SU-DHL-6 (cell line): ENCODE measurements at regions not wholly inside any gene's neighbourhood (a gene's known extent, or its start where the extent isn't known, plus 50 kb on each side); places are given as distances from the start of the nearest gene placed in this dataset.

ENCODE experiments used
- H2AFZ ChIP-seq: fragments of 200-600 bp; sonication (generic); 2 replicates; pipeline ENCODE4 v1.6.1; 2014; ENCODE audit warnings: low read depth, mild to moderate bottlenecking, moderate library complexity, mixed read lengths, antibody characterized with exemption, low read length; ENCODE audit not compliant: severe bottlenecking
- H3F3A ChIP-seq: fragments of 200-600 bp; shearing (Covaris generic); 2 replicates; pipeline ENCODE4 v1.6.0; 2016; ENCODE audit warnings: antibody characterized with exemption, mild to moderate bottlenecking; ENCODE audit not compliant: insufficient read depth
- H3K27ac ChIP-seq: fragments of 200-600 bp; sonication (generic); 2 replicates; pipeline ENCODE4 v1.5.1; 2016; ENCODE audit warnings: low read depth, mild to moderate bottlenecking, low read length, moderate library complexity, mixed read lengths
- H3K27me3 ChIP-seq: fragments of 200-600 bp; sonication (generic), shearing (Covaris generic); 2 replicates; pipeline ENCODE4 v1.6.0; 2014; ENCODE audit warnings: mild to moderate bottlenecking, low read length
- H3K36me3 ChIP-seq: fragments of 200-600 bp; sonication (generic); 2 replicates; pipeline ENCODE4 v1.6.1; 2014; ENCODE audit warnings: mild to moderate bottlenecking, low read length, mixed read lengths
- H3K4me2 ChIP-seq: fragments of 300-600, 200-600 bp; shearing (Covaris generic), sonication (generic); 2 replicates; pipeline ENCODE4 v1.6.0; 2014; ENCODE audit warnings: low read length, low read depth, mild to moderate bottlenecking; ENCODE audit not compliant: poor library complexity, severe bottlenecking
- H3K4me3 ChIP-seq: fragments of 200-600 bp; sonication (generic); 2 replicates; pipeline ENCODE4 v1.5.1; 2014; ENCODE audit warnings: antibody characterized with exemption, low read length, mild to moderate bottlenecking, mixed read lengths; ENCODE audit not compliant: insufficient read depth, poor library complexity, severe bottlenecking
- H3K79me2 ChIP-seq: fragments of 200-600 bp; sonication (generic); 2 replicates; pipeline ENCODE4 v1.6.1; 2014; ENCODE audit warnings: mild to moderate bottlenecking, low read length, moderate library complexity; ENCODE audit not compliant: insufficient read depth
- H3K9ac ChIP-seq: fragments of 200-600 bp; sonication (generic); 2 replicates; pipeline ENCODE4 v1.7.0; 2014; ENCODE audit warnings: mild to moderate bottlenecking, low read length
- H3K9me2 ChIP-seq: fragments of 200-600 bp; sonication (generic); replicated peaks from 2 replicates; pipeline ENCODE4 v1.6.1; 2014; ENCODE audit warnings: low read length; ENCODE audit not compliant: insufficient read depth
- H3K9me3 ChIP-seq: fragments of 200-600 bp; sonication (generic); 2 replicates; pipeline ENCODE4 v1.6.1; 2014; ENCODE audit warnings: low read length, mixed read lengths; ENCODE audit not compliant: insufficient read depth
- H4K20me1 ChIP-seq: fragments of 200-600 bp; sonication (generic); 2 replicates; pipeline ENCODE4 v1.6.1; 2014; ENCODE audit warnings: low read depth, mild to moderate bottlenecking, antibody characterized with exemption, low read length, moderate library complexity, mixed read lengths
- EZH2phosphoT487 ChIP-seq: fragments of 200-600 bp; sonication (generic), shearing (Covaris generic); conservative IDR thresholded peaks from 2 replicates; pipeline ENCODE4 v1.6.1; 2018; ENCODE audit warnings: mild to moderate bottlenecking, antibody characterized with exemption, low read length, moderate library complexity, mixed read lengths
- TF ChIP-seq, protein P1 (sequence below): fragments of 200-600 bp; sonication (generic); IDR thresholded peaks from one replicate; pipeline ENCODE4 v1.5.1; 2017; ENCODE audit warnings: antibody characterized with exemption, mild to moderate bottlenecking, low read length, moderate library complexity; ENCODE audit not compliant: insufficient read depth, poor library complexity, severe bottlenecking

DNA sequence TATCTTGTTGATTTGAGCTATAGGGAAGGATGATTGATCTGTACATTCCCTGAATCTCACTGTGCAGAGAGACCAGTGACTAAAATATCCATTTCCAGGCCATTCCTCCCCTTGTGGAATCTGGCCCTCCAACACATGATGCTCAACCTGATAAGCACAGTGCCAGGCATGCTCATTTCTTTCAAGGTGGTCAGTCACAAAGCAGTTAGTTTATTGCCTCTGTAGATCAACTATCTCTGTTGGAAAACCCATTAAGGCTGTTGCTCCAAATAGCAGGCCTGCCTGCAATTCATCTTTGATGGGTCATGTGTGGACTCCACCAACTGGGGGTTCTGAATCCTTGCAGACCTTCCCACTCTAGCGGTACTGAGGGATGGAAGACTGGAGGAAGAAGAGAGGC, 168.6 kb upstream of the FOXK1 start:
- Histone ChIP-seq H2AFZ (no peak overlapping the region), H3K9me2 (no peaks in the 10 kb centered on the region), H3K9me3 (no peaks in the 10 kb centered on the region), H3K27ac (no peak overlapping the region), H3K36me3 (no peaks in the 10 kb centered on the region), H3K79me2 (no peaks in the 10 kb centered on the region), H3K4me2 (no peak overlapping the region), H3K27me3 (no peaks in the 10 kb centered on the region), H3K9ac (no peak overlapping the region), H4K20me1 (no peaks in the 10 kb centered on the region), H3F3A (no peaks in the 10 kb centered on the region), H3K4me3 (no peak overlapping the region)
- TF ChIP-seq EZH2phosphoT487 = no peak
- TF ChIP-seq, protein P1, sequence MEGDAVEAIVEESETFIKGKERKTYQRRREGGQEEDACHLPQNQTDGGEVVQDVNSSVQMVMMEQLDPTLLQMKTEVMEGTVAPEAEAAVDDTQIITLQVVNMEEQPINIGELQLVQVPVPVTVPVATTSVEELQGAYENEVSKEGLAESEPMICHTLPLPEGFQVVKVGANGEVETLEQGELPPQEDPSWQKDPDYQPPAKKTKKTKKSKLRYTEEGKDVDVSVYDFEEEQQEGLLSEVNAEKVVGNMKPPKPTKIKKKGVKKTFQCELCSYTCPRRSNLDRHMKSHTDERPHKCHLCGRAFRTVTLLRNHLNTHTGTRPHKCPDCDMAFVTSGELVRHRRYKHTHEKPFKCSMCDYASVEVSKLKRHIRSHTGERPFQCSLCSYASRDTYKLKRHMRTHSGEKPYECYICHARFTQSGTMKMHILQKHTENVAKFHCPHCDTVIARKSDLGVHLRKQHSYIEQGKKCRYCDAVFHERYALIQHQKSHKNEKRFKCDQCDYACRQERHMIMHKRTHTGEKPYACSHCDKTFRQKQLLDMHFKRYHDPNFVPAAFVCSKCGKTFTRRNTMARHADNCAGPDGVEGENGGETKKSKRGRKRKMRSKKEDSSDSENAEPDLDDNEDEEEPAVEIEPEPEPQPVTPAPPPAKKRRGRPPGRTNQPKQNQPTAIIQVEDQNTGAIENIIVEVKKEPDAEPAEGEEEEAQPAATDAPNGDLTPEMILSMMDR = no peak

GRCh38 chr7:4519819-4520520, 162.1 kb upstream of the FOXK1 start:
- Histone ChIP-seq H3K27me3 (no peaks in the 10 kb centered on the region), H3K36me3 (no peaks in the 10 kb centered on the region), H3K9me2 (no peaks in the 10 kb centered on the region), H3F3A (no peaks in the 10 kb centered on the region), H3K9me3 (no peaks in the 10 kb centered on the region), H3K79me2 (no peaks in the 10 kb centered on the region), H3K4me3 (no peak overlapping the region), H3K4me2 (no peak overlapping the region), H2AFZ (no peak overlapping the region), H3K27ac (no peak overlapping the region), H3K9ac (no peak overlapping the region), H4K20me1 (no peaks in the 10 kb centered on the region)
- TF ChIP-seq, protein P1 = no peak
- TF ChIP-seq EZH2phosphoT487 = no peak

GRCh38 chr7:4523219-4523618, 158.9 kb upstream of the FOXK1 start:
- Histone ChIP-seq H3K9me2 (no peaks in the 10 kb centered on the region), H3K9ac (no peak overlapping the region), H3K4me3 (no peak overlapping the region), H2AFZ (no peak overlapping the region), H3K9me3 (no peaks in the 10 kb centered on the region), H3K4me2 (no peak overlapping the region), H3K79me2 (no peaks in the 10 kb centered on the region), H3K27ac (no peak overlapping the region), H4K20me1 (no peaks in the 10 kb centered on the region), H3F3A (no peaks in the 10 kb centered on the region), H3K36me3 (no peaks in the 10 kb centered on the region), H3K27me3 (no peaks in the 10 kb centered on the region)
- TF ChIP-seq, protein P1 = no peak
- TF ChIP-seq EZH2phosphoT487 = no peak
